H1 (cell line): ENCODE measurements at regions not wholly inside any gene's neighbourhood (a gene's known extent, or its start where the extent isn't known, plus 50 kb on each side); places are given as distances from the start of the nearest gene placed in this dataset.

ENCODE experiments used
- CTCF ChIA-PET: fragments of 300-600 bp; sonication (Branson Sonifier 250); formaldehyde crosslinking; loops from one replicate; lab custom pipeline; 2021; ENCODE audit not compliant: partially characterized antibody; lab: Charles Lee
- POLR2A ChIA-PET: fragments of 300-600 bp; sonication (Branson Sonifier 250); formaldehyde crosslinking; loops from one replicate; lab custom pipeline; 2021; ENCODE audit warnings: inconsistent platforms; ENCODE audit not compliant: partially characterized antibody; lab: Charles Lee
- DNase-seq, 2 experiments: peaks; one replicate each; pipeline versions ENCODE4 v3.0.0 to v3.0.0-alpha.2; 2010 to 2022; ENCODE audit warnings: low spot score in 2 of 2, low read depth in 1 of 2, mixed read lengths in 1 of 2
- FAIRE-seq: peaks from 2 replicates; lab custom pipeline; 2011; peaks lifted over from hg19 to GRCh38; lab: Jason Lieb, UNC
- H2AFZ ChIP-seq: 2 replicates; pipeline ENCODE4 v1.8.1; 2012; ENCODE audit warnings: low read length, inconsistent platforms
- H2AK5ac ChIP-seq: 2 replicates; pipeline ENCODE4 v1.6.1; 2013; ENCODE audit warnings: low read depth, low read length
- H2BK120ac ChIP-seq: replicated peaks from 2 replicates; pipeline ENCODE3; 2013; ENCODE audit warnings: low read depth, low read length, inconsistent platforms
- H2BK12ac ChIP-seq: 2 replicates; pipeline ENCODE4 v1.6.1; 2013; ENCODE audit warnings: low read depth, low read length
- H2BK15ac ChIP-seq: 2 replicates; pipeline ENCODE4 v1.6.1; 2013; ENCODE audit warnings: low read length
- H2BK20ac ChIP-seq: 2 replicates; pipeline ENCODE4 v1.6.1; 2013; ENCODE audit warnings: low read length
- H2BK5ac ChIP-seq: 2 replicates; pipeline ENCODE4 v1.6.1; 2013; ENCODE audit warnings: low read depth, low read length
- H3K14ac ChIP-seq: 2 replicates; pipeline ENCODE4 v1.6.1; 2013; ENCODE audit warnings: inconsistent platforms; ENCODE audit not compliant: insufficient read length
- H3K18ac ChIP-seq: 2 replicates; pipeline ENCODE4 v1.6.1; 2013; ENCODE audit warnings: low read length; ENCODE audit errors: extremely low read depth
- H3K23ac ChIP-seq: 2 replicates; pipeline ENCODE4 v1.6.1; 2013; ENCODE audit warnings: inconsistent platforms; ENCODE audit not compliant: insufficient read length
- H3K23me2 ChIP-seq: 2 replicates; pipeline ENCODE4 v1.6.1; 2013; ENCODE audit warnings: low read depth, low read length
- H3K27ac ChIP-seq: 2 replicates; pipeline ENCODE4 v1.6.1; 2011; ENCODE audit warnings: low read depth, low read length, inconsistent platforms
- H3K27me3 ChIP-seq, 4 experiments: replicated peaks in 1 of 4; 1 replicate in 1 of 4; 2 replicates in 3 of 4; pipeline versions ENCODE4 v1.6.1 to v1.8.1; 2011 to 2013; ENCODE audit warnings: low read length in 3 of 4, mild to moderate bottlenecking in 3 of 4, inconsistent platforms in 2 of 4, mixed read lengths in 2 of 4, moderate library complexity in 1 of 4; ENCODE audit not compliant: control insufficient read depth in 3 of 4, insufficient read depth in 3 of 4; ENCODE audit errors: extremely low read depth in 1 of 4
- H3K36me3 ChIP-seq, 4 experiments: 2 replicates each; pipeline versions ENCODE4 v1.6.1 to v1.8.1; 2011 to 2013; ENCODE audit warnings: mild to moderate bottlenecking in 4 of 4, low read length in 3 of 4, moderate library complexity in 2 of 4, control low read depth in 1 of 4, inconsistent platforms in 1 of 4; ENCODE audit not compliant: insufficient read depth in 4 of 4, control insufficient read depth in 2 of 4
- H3K4ac ChIP-seq: replicated peaks from 2 replicates; pipeline ENCODE3; 2013; ENCODE audit warnings: low read length, low read depth, mixed read lengths, inconsistent platforms; ENCODE audit not compliant: insufficient read length
- H3K4me1 ChIP-seq, 4 experiments: replicated peaks in 1 of 4; 1 replicate in 1 of 4; 2 replicates in 3 of 4; pipeline versions ENCODE4 v1.6.1 to v1.8.1; 2011 to 2013; ENCODE audit warnings: low read length in 3 of 4, inconsistent platforms in 2 of 4, mixed read lengths in 1 of 4; ENCODE audit not compliant: insufficient read depth in 4 of 4, control insufficient read depth in 3 of 4
- H3K4me2 ChIP-seq, 2 experiments: 2 replicates each; pipeline versions ENCODE4 v1.6.1 to v1.8.1; 2011 to 2013; ENCODE audit warnings: low read depth in 2 of 2, low read length in 2 of 2, control low read depth in 1 of 2, inconsistent platforms in 1 of 2, mild to moderate bottlenecking in 1 of 2; ENCODE audit not compliant: insufficient read depth in 1 of 2
- H3K4me3 ChIP-seq, 4 experiments: fragments of 200-600, 300-600 bp in 1 of 4; sonication (generic), shearing (Covaris generic), sonication (Bioruptor Twin) in 1 of 4; 2 replicates each; pipeline versions ENCODE4 v1.5.1 to v1.8.1; 2011 to 2016; ENCODE audit warnings: low read length in 4 of 4, low read depth in 3 of 4, control low read depth in 2 of 4, inconsistent platforms in 2 of 4, mild to moderate bottlenecking in 2 of 4, mixed read lengths in 1 of 4, moderate library complexity in 1 of 4; ENCODE audit not compliant: insufficient read depth in 2 of 4; ENCODE audit errors: extremely low read depth in 1 of 4
- H3K56ac ChIP-seq: replicated peaks from 2 replicates; pipeline ENCODE3; 2013; ENCODE audit warnings: low read depth, mild to moderate bottlenecking, mixed read lengths, low read length, inconsistent platforms; ENCODE audit not compliant: insufficient read length
- H3K79me1 ChIP-seq: 2 replicates; pipeline ENCODE4 v1.6.1; 2013; ENCODE audit warnings: low read depth, low read length, control low read depth
- H3K79me2 ChIP-seq, 2 experiments: 2 replicates each; pipeline versions ENCODE4 v1.6.1 to v1.8.1; 2012 to 2013; ENCODE audit warnings: low read length in 2 of 2, mild to moderate bottlenecking in 2 of 2, inconsistent platforms in 1 of 2; ENCODE audit not compliant: insufficient read depth in 2 of 2, control insufficient read depth in 1 of 2
- H3K9ac ChIP-seq, 4 experiments: replicated peaks in 1 of 4; 1 replicate in 1 of 4; 2 replicates in 3 of 4; pipeline versions ENCODE4 v1.6.1 to v1.8.1; 2011 to 2013; ENCODE audit warnings: low read depth in 3 of 4, low read length in 3 of 4, control low read depth in 2 of 4, mild to moderate bottlenecking in 2 of 4, moderate library complexity in 2 of 4, inconsistent platforms in 1 of 4; ENCODE audit errors: extremely low read depth in 1 of 4
- H3K9me3 ChIP-seq, 2 experiments: 2 replicates each; pipeline versions ENCODE4 v1.6.1 to v1.8.1; 2012 to 2013; ENCODE audit warnings: mild to moderate bottlenecking in 2 of 2, moderate library complexity in 2 of 2, control low read depth in 1 of 2, inconsistent platforms in 1 of 2, low read depth in 1 of 2, low read length in 1 of 2, mixed read lengths in 1 of 2; ENCODE audit not compliant: insufficient read depth in 2 of 2
- H4K20me1 ChIP-seq, 2 experiments: replicated peaks in 1 of 2; 2 replicates each; pipeline versions ENCODE3 to v1.8.1; 2011 to 2013; ENCODE audit warnings: inconsistent platforms in 2 of 2, low read length in 2 of 2, mild to moderate bottlenecking in 1 of 2; ENCODE audit not compliant: insufficient read depth in 2 of 2, control insufficient read depth in 1 of 2
- H4K5ac ChIP-seq: 2 replicates; pipeline ENCODE4 v1.6.1; 2013; ENCODE audit warnings: low read length, low read depth, mixed read lengths, inconsistent platforms; ENCODE audit not compliant: insufficient read length
- H4K8ac ChIP-seq: 2 replicates; pipeline ENCODE4 v1.8.0; 2013; ENCODE audit warnings: mild to moderate bottlenecking, moderate library complexity, low read length, inconsistent platforms; ENCODE audit not compliant: insufficient read depth; ENCODE audit errors: extremely low read depth
- H4K91ac ChIP-seq: replicated peaks from 2 replicates; pipeline ENCODE3; 2013; ENCODE audit warnings: low read length, mixed read lengths, inconsistent platforms; ENCODE audit not compliant: insufficient read length
- JUND ChIP-seq: IDR thresholded peaks from 2 replicates; pipeline ENCODE4 v1.6.1; 2011; ENCODE audit warnings: mild to moderate bottlenecking, improper control_type of control experiment, low read length
- KDM5A ChIP-seq: fragments of 200-600 bp; IDR thresholded peaks from 2 replicates; pipeline ENCODE4 v1.7.1; 2012; ENCODE audit warnings: mild to moderate bottlenecking, low read length, inconsistent platforms, mixed read lengths
- WGBS, 2 experiments: shearing (Covaris generic) in 1 of 2; methylation state at CpG; one replicate each; pipeline versions ENCODE4 v1.1.6 to v1.1.7; 2013 to 2015; ENCODE audit warnings: low lambda C conversion rate in 2 of 2, mixed read lengths in 2 of 2, inconsistent platforms in 1 of 2, low coverage in 1 of 2, missing lambda C conversion rate in 1 of 2; ENCODE audit not compliant: insufficient replicate concordance in 2 of 2, insufficient coverage in 1 of 2, insufficient read length in 1 of 2; ENCODE audit errors: extremely low coverage in 1 of 2, missing lambda C conversion rate in 1 of 2; 5-methylcytosine and 5-hydroxymethylcytosine counted together

GRCh38 chr1:181319907-181320306 is 163.4 kb upstream of the CACNA1E start:
- H3K9ac ChIP-seq = no peak overlapping the region
- H2AFZ ChIP-seq = no peak overlapping the region
- H3K18ac ChIP-seq = no peak overlapping the region
- no peak overlapping the region for H3K27ac ChIP-seq
- H2BK5ac ChIP-seq = no peak overlapping the region
- no peak overlapping the region for H3K4ac ChIP-seq
- H4K5ac ChIP-seq = no peak overlapping the region
- H4K20me1 ChIP-seq = peaks cover 1 to 2% of the 10 kb centered on the region in 2 experiments
- H2BK20ac ChIP-seq = no peak overlapping the region
- no peaks in the 10 kb centered on the region; the same call in 1 of the 2 replicates for H3K79me1 ChIP-seq
- no peaks in the 10 kb centered on the region for H3K36me3 ChIP-seq
- CTCF ChIA-PET = interaction anchor here (1.0 to 1.3 kb wide), 3 partner anchors 105 to 236 kb away, joined by 3 to 4 read pairs (median 3); no protein-coding TSS in a partner anchor
- POLR2A ChIA-PET = no interaction called here
- TF ChIP-seq JUND (no peak), KDM5A (no peak)
- 74% methylated on average over 3 of the region's 3 CpGs; no CpG with 5 or more reads in 1 of the 2 experiments for WGBS, 2 experiments
- H2BK120ac ChIP-seq = no peak overlapping the region
- DNase-seq (no peak), FAIRE-seq (peak; percentile 39)
- peaks cover 37 to 54% (median 48%) of the 10 kb centered on the region in 4 experiments for H3K27me3 ChIP-seq
- H2BK15ac ChIP-seq = no peak overlapping the region
- no peaks in the 10 kb centered on the region for H3K9me3 ChIP-seq
- no peaks in the 10 kb centered on the region for H3K79me2 ChIP-seq
- H3K4me3 ChIP-seq = no peak overlapping the region
- H3K23me2 ChIP-seq = peaks cover 10% of the 10 kb centered on the region
- H2BK12ac ChIP-seq = no peak overlapping the region
- no peak overlapping the region for H3K14ac ChIP-seq
- no peak overlapping the region for H2AK5ac ChIP-seq
- no peak overlapping the region for H3K4me2 ChIP-seq
- H3K23ac ChIP-seq = no peak overlapping the region
- no peak overlapping the region for H3K56ac ChIP-seq
- H3K4me1 ChIP-seq = peaks cover 0 to 18% (median 4%) of the 10 kb centered on the region in 4 experiments; a peak in 6 of 7 replicates
- H4K91ac ChIP-seq = no peak overlapping the region
- H4K8ac ChIP-seq = no peak overlapping the region
